ENCODE measurements at regions not wholly inside any gene's neighbourhood (a gene's known extent, or its start where the extent isn't known, plus 50 kb on each side); places are given as distances from the start of the nearest gene placed in this dataset.

GRCh38 chr1:43034195-43034658, 75.6 kb upstream of the SLC2A1 start:
- no peak for TF ChIP-seq TAF1 (IDR thresholded peaks at IDR 0.05; ENCODE audit: low read depth)
- TF ChIP-seq EGR1 (IDR thresholded peaks at IDR 0.05), result no peak
- no peak for TF ChIP-seq EP300 (IDR thresholded peaks at IDR 0.05; ENCODE audit: borderline replicate concordance)
- no peak for TF ChIP-seq RAD21 (IDR thresholded peaks at IDR 0.05; ENCODE audit: low read depth)
- no peak for TF ChIP-seq CEBPB (IDR thresholded peaks at IDR 0.05)
- no peak for TF ChIP-seq USF1 (IDR thresholded peaks at IDR 0.05)
- TF ChIP-seq ZBTB7A (IDR thresholded peaks at IDR 0.05; ENCODE audit: low read depth), result no peak
- TF ChIP-seq REST (IDR thresholded peaks at IDR 0.05; ENCODE audit: low read depth), result no peak
- no peak for TF ChIP-seq YY1 (IDR thresholded peaks at IDR 0.05; ENCODE audit: low read depth)
- TF ChIP-seq MAX (IDR thresholded peaks at IDR 0.05), result no peak

GRCh38 chr1:43031316-43032203, 72.9 kb upstream of the SLC2A1 start:
- TF ChIP-seq FOXM1 (IDR thresholded peaks at IDR 0.05; ENCODE audit: borderline replicate concordance, low read depth) (no peak), ZBTB7A (IDR thresholded peaks at IDR 0.05; ENCODE audit: low read depth) (no peak), TAF1 (IDR thresholded peaks at IDR 0.05; ENCODE audit: low read depth) (no peak), REST (IDR thresholded peaks at IDR 0.05; ENCODE audit: low read depth) (no peak), CEBPB (IDR thresholded peaks at IDR 0.05) (no peak), NFIC (IDR thresholded peaks at IDR 0.05) (no peak), TEAD4 (IDR thresholded peaks at IDR 0.05) (no peak)

GRCh38 chr1:43024905-43025304, 66.2 kb upstream of the SLC2A1 start:
- no peak for TF ChIP-seq FOXM1 (IDR thresholded peaks at IDR 0.05; ENCODE audit: borderline replicate concordance, low read depth)
- TF ChIP-seq ZBTB7A (IDR thresholded peaks at IDR 0.05; ENCODE audit: low read depth), result no peak
- no peak for TF ChIP-seq EGR1 (IDR thresholded peaks at IDR 0.05)
- TF ChIP-seq TCF12 (IDR thresholded peaks at IDR 0.05; ENCODE audit: low read depth), result no peak
- no peak for TF ChIP-seq USF1 (IDR thresholded peaks at IDR 0.05)
- TF ChIP-seq MAX (IDR thresholded peaks at IDR 0.05), result no peak

- TF ChIP-seq EP300 (IDR thresholded peaks at IDR 0.05; ENCODE audit: borderline replicate concordance) (0 out of 2 replicates have a peak, but pooled peaks have one; percentile 39), CREB1 (IDR thresholded peaks at IDR 0.05; ENCODE audit: low read depth) (no peak), ZBTB7A (IDR thresholded peaks at IDR 0.05; ENCODE audit: low read depth) (no peak)
These were observed 63.1 kb upstream of the SLC2A1 start for GRCh38 chr1:43021547-43022474.

- TF ChIP-seq RAD21 (IDR thresholded peaks at IDR 0.05; ENCODE audit: low read depth), result no peak
- TF ChIP-seq FOXM1 (IDR thresholded peaks at IDR 0.05; ENCODE audit: borderline replicate concordance, low read depth), result no peak
- TF ChIP-seq TEAD4 (IDR thresholded peaks at IDR 0.05), result no peak
- no peak for TF ChIP-seq REST (IDR thresholded peaks at IDR 0.05; ENCODE audit: low read depth)
- TF ChIP-seq CREB1 (IDR thresholded peaks at IDR 0.05; ENCODE audit: low read depth), result no peak
- TF ChIP-seq EGR1 (IDR thresholded peaks at IDR 0.05), result no peak
- no peak for TF ChIP-seq ZBTB7A (IDR thresholded peaks at IDR 0.05; ENCODE audit: low read depth)
- TF ChIP-seq TCF12 (IDR thresholded peaks at IDR 0.05; ENCODE audit: low read depth), result no peak
- no peak for TF ChIP-seq USF1 (IDR thresholded peaks at IDR 0.05)
- TF ChIP-seq YY1 (IDR thresholded peaks at IDR 0.05; ENCODE audit: low read depth), result no peak
- no peak for TF ChIP-seq NFIC (IDR thresholded peaks at IDR 0.05)
- no peak for TF ChIP-seq CEBPB (IDR thresholded peaks at IDR 0.05)
- no peak for TF ChIP-seq EP300 (IDR thresholded peaks at IDR 0.05; ENCODE audit: borderline replicate concordance)
- TF ChIP-seq MAX (IDR thresholded peaks at IDR 0.05), result no peak
- no peak for TF ChIP-seq TAF1 (IDR thresholded peaks at IDR 0.05; ENCODE audit: low read depth)
These were observed 60.6 kb upstream of the SLC2A1 start for GRCh38 chr1:43019226-43019625.

Data from Ishikawa (cell line).